ENCODE measurements at regions not wholly inside any gene's neighbourhood (a gene's known extent, or its start where the extent isn't known, plus 50 kb on each side); places are given as distances from the start of the nearest gene placed in this dataset.

DNA sequence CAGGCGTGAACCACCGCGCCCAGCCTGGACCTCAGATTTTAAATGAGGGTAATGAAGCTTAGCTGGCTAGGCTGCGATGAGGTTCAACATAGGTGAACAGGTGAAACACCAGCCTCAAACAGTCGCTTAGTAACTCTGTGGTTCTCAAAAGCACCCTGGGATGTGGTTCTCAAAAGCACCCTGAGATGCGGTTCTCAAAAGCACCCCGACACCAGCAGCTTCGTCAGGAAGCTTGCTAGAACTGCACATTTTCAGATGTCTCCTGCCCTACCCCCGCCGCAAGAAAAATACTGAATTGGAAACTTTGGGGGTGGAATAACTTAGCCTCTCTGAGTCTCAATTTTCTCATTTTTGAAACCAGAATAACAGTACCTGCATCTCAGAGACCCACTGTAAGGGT, 86.7 kb upstream of the XYLT1 start:
- TF ChIP-seq GATA2 (IDR thresholded peaks at IDR 0.05; ENCODE audit: low read depth, low read length) = no peak
- no peak for TF ChIP-seq GATA3 (IDR thresholded peaks at IDR 0.05; ENCODE audit: low read depth, low read length)
